Gastroesophageal sphincter (tissue), 3 donors: ENCODE measurements at regions not wholly inside any gene's neighbourhood (a gene's known extent, or its start where the extent isn't known, plus 50 kb on each side); places are given as distances from the start of the nearest gene placed in this dataset.

ENCODE experiments used
- CTCF ChIP-seq, 4 experiments: fragments of 200-600 bp in 2 of 4; fragments of 450-650 bp in 2 of 4; sonication (generic) in 1 of 4; IDR thresholded peaks; one replicate each; pipeline ENCODE4 v1.5.1; 2017 to 2019; ENCODE audit warnings: antibody characterized with exemption in 4 of 4, mild to moderate bottlenecking in 2 of 4, moderate library complexity in 2 of 4
- POLR2A ChIP-seq, 2 donors: fragments of 450-650 bp; IDR thresholded peaks; one replicate each; pipeline ENCODE4 v1.6.1; 2017; ENCODE audit warnings: antibody characterized with exemption in 2 of 2, mild to moderate bottlenecking in 2 of 2, moderate library complexity in 1 of 2

GRCh38 chr3:76879959-76880358, 159.9 kb upstream of the ROBO2 start:
- no peak for TF ChIP-seq POLR2A (IDR thresholded peaks at IDR 0.05)
- no peak for TF ChIP-seq CTCF (IDR thresholded peaks at IDR 0.05)
